Endothelial cell of umbilical vein (primary cell): ENCODE measurements at regions not wholly inside any gene's neighbourhood (a gene's known extent, or its start where the extent isn't known, plus 50 kb on each side); places are given as distances from the start of the nearest gene placed in this dataset.

Experiments used
- BruUV-seq: library from RNA; stranded (reverse); fragments of 400-500 nt; replicated peaks from 2 replicates; lab custom pipeline; 2021; lab: Mats Ljungman, UMichigan
- CTCF ChIA-PET: fragments of 300-600, 350-600 bp; sonication (Branson Sonifier 250); formaldehyde crosslinking; loops from one replicate; lab custom pipeline; 2021; ENCODE audit warnings: antibody characterized with exemption, inconsistent platforms; lab: Charles Lee
- POLR2A ChIA-PET: fragments of 300-600, 350-600 bp; sonication (Branson Sonifier 250); formaldehyde crosslinking; loops from one replicate; lab custom pipeline; 2021; ENCODE audit warnings: antibody characterized with exemption, inconsistent platforms; lab: Charles Lee
- DNase-seq: peaks from one replicate; pipeline ENCODE4 v3.0.0-alpha.2; 2011; ENCODE audit warnings: low read depth, low spot score
- FAIRE-seq: peaks from 2 replicates; lab custom pipeline; 2011; peaks lifted over from hg19 to GRCh38; lab: Jason Lieb, UNC
- H2AFZ ChIP-seq: 2 replicates; pipeline ENCODE4 v1.6.0; 2012; ENCODE audit warnings: low read depth, low read length, control low read depth, inconsistent platforms
- H3K27ac ChIP-seq: 2 replicates; pipeline ENCODE4 v1.5.1; 2011; ENCODE audit warnings: low read depth, mild to moderate bottlenecking, control low read depth, low read length, moderate library complexity; ENCODE audit not compliant: insufficient read depth
- H3K27me3 ChIP-seq, 2 experiments: 2 replicates each; pipeline versions ENCODE4 v1.6.0 to v1.6.1; 2011; ENCODE audit warnings: low read length in 2 of 2, mixed read lengths in 1 of 2; ENCODE audit not compliant: control insufficient read depth in 2 of 2, insufficient read depth in 2 of 2
- H3K36me3 ChIP-seq, 2 experiments: 2 replicates in 1 of 2; 3 replicates in 1 of 2; pipeline ENCODE4 v1.5.1; 2011; ENCODE audit warnings: low read length in 2 of 2, mild to moderate bottlenecking in 1 of 2, moderate library complexity in 1 of 2; ENCODE audit not compliant: control insufficient read depth in 2 of 2, insufficient read depth in 2 of 2; ENCODE audit errors: extremely low read depth in 1 of 2
- H3K4me1 ChIP-seq: 3 replicates; pipeline ENCODE4 v1.5.1; 2011; ENCODE audit warnings: mild to moderate bottlenecking, low read length; ENCODE audit not compliant: control insufficient read depth, insufficient read depth; ENCODE audit errors: extremely low read depth
- H3K4me2 ChIP-seq: 2 replicates; pipeline ENCODE4 v1.6.1; 2011; ENCODE audit warnings: low read length, control low read depth, mixed read lengths; ENCODE audit not compliant: insufficient read depth
- H3K4me3 ChIP-seq, 3 experiments: fragments of 200-600 bp in 1 of 3; sonication (generic), shearing (Covaris generic) in 1 of 3; replicated peaks in 1 of 3; 2 replicates each; pipeline ENCODE4 v1.5.1; 2011 to 2016; ENCODE audit warnings: control low read depth in 3 of 3, low read length in 3 of 3, mild to moderate bottlenecking in 2 of 3, inconsistent platforms in 1 of 3, low read depth in 1 of 3, moderate library complexity in 1 of 3; ENCODE audit not compliant: insufficient read depth in 1 of 3
- H3K79me2 ChIP-seq: 2 replicates; pipeline ENCODE4 v1.6.0; 2012; ENCODE audit warnings: low read length, inconsistent platforms; ENCODE audit not compliant: control insufficient read depth, insufficient read depth
- H3K9ac ChIP-seq: replicated peaks from 2 replicates; pipeline ENCODE3; 2011; ENCODE audit warnings: low read length, control low read depth; ENCODE audit not compliant: insufficient read depth; ENCODE audit errors: extremely low read depth
- H3K9me1 ChIP-seq: replicated peaks from 3 replicates; pipeline ENCODE4 v1.6.0; 2011; ENCODE audit warnings: mild to moderate bottlenecking, low read length; ENCODE audit not compliant: control insufficient read depth, insufficient read depth; ENCODE audit errors: extremely low read depth
- H3K9me3 ChIP-seq: replicated peaks from 2 replicates; pipeline ENCODE4 v1.5.1; 2012; ENCODE audit warnings: low read length, inconsistent platforms; ENCODE audit not compliant: control insufficient read depth, insufficient read depth
- H4K20me1 ChIP-seq: replicated peaks from 2 replicates; pipeline ENCODE3; 2011; ENCODE audit warnings: mild to moderate bottlenecking, low read length; ENCODE audit not compliant: control insufficient read depth, insufficient read depth; ENCODE audit errors: extremely low read depth
- CTCF ChIP-seq, 2 donors: IDR thresholded peaks; 1 replicate in 1 of 2; 2 replicates in 1 of 2; pipeline ENCODE4 v1.5.1; 2011; ENCODE audit warnings: low read length in 2 of 2, mild to moderate bottlenecking in 2 of 2, moderate library complexity in 2 of 2, control low read depth in 1 of 2, inconsistent platforms in 1 of 2, low read depth in 1 of 2; ENCODE audit not compliant: insufficient read depth in 1 of 2; ENCODE audit errors: extremely low read depth in 1 of 2
- EZH2 ChIP-seq: IDR thresholded peaks from 2 replicates; pipeline ENCODE4 v1.6.1; 2012; ENCODE audit warnings: borderline replicate concordance, low read depth, mild to moderate bottlenecking, moderate library complexity, low read length, inconsistent platforms; ENCODE audit not compliant: severe bottlenecking
- FOS ChIP-seq: IDR thresholded peaks from 2 replicates; pipeline ENCODE4 v1.6.1; 2011; ENCODE audit warnings: mild to moderate bottlenecking, low read length, moderate library complexity, borderline replicate concordance; ENCODE audit not compliant: insufficient read depth
- GATA2 ChIP-seq: IDR thresholded peaks from 2 replicates; pipeline ENCODE4 v1.7.0; 2011; ENCODE audit warnings: low read depth, mild to moderate bottlenecking, moderate library complexity, mixed read lengths, low read length; ENCODE audit not compliant: insufficient read length, insufficient read depth
- JUN ChIP-seq: IDR thresholded peaks from 2 replicates; pipeline ENCODE4 v1.6.1; 2011; ENCODE audit warnings: borderline replicate concordance, low read depth; ENCODE audit not compliant: insufficient read length, insufficient read depth
- MYC ChIP-seq: IDR thresholded peaks from one replicate; pipeline ENCODE4 v1.6.1; 2011; ENCODE audit warnings: mild to moderate bottlenecking, low read depth, low read length
- POLR2A ChIP-seq: IDR thresholded peaks from 2 replicates; pipeline ENCODE4 v1.6.1; 2012; ENCODE audit warnings: low read depth, mild to moderate bottlenecking, control low read depth, low read length
- POLR2AphosphoS5 ChIP-seq: IDR thresholded peaks from 2 replicates; pipeline ENCODE4 v1.6.1; 2012; ENCODE audit warnings: low read depth, mild to moderate bottlenecking, control low read depth, low read length, moderate library complexity; ENCODE audit not compliant: insufficient read depth
- dilution Hi-C: fragments of 300-500 bp; cut with MboI; formaldehyde crosslinking; loops from one replicate; pipeline ENCODE4 v1.15.0; 2019; ENCODE audit warnings: low sequenced_read_pairs; ENCODE audit not compliant: extremely low pct_ligation_motif_present
- intact Hi-C: fragments of 100-400 bp; cut with micrococcal nuclease; formaldehyde crosslinking; loops from one replicate; pipeline ENCODE4 v1.10.0; 2022
- TF ChIP-seq, protein P1 (sequence below): IDR thresholded peaks from 2 replicates; pipeline ENCODE4 v1.6.1; 2011; ENCODE audit not compliant: insufficient read depth, insufficient read length

- dilution Hi-C loops (no loop called here), intact Hi-C loops (loop anchor here (5.0 kb wide), 1 partner anchor 533 kb away; no protein-coding TSS in a partner anchor)
- Histone ChIP-seq H3K27ac (no peak overlapping the region), H4K20me1 (no peaks in the 10 kb centered on the region), H3K9ac (no peak overlapping the region), H3K79me2 (no peaks in the 10 kb centered on the region), H2AFZ (no peak overlapping the region), H3K27me3 (peaks cover 2 to 4% of the 10 kb centered on the region in 2 experiments), H3K4me3 (no peak overlapping the region), H3K9me1 (no peaks in the 10 kb centered on the region), H3K4me2 (no peak overlapping the region), H3K4me1 (peaks cover 21% of the 10 kb centered on the region), H3K9me3 (no peaks in the 10 kb centered on the region), H3K36me3 (no peaks in the 10 kb centered on the region)
- no peak for FAIRE-seq
- CTCF ChIA-PET = interaction anchor here (1.1 to 2.4 kb wide), 2 partner anchors 445 to 618 kb away, joined by 3 to 5 read pairs; no protein-coding TSS in a partner anchor
- TF ChIP-seq POLR2A = no peak
- TF ChIP-seq, protein P1, sequence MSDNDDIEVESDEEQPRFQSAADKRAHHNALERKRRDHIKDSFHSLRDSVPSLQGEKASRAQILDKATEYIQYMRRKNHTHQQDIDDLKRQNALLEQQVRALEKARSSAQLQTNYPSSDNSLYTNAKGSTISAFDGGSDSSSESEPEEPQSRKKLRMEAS = no peak
- TF ChIP-seq EZH2 = no peak
- no peak for TF ChIP-seq POLR2AphosphoS5
- no peak for TF ChIP-seq CTCF (IDR thresholded peaks at IDR 0.05; ENCODE audit: extremely low read depth in 1 of 2, insufficient read depth in 1 of 2, low read depth in 1 of 2, low read length in 2 of 2)
- no peak for TF ChIP-seq JUN
- TF ChIP-seq FOS = no peak
- TF ChIP-seq GATA2 = no peak
- TF ChIP-seq MYC = no peak
- no peak for DNase-seq
- BruUV-seq = no TSS peak
- POLR2A ChIA-PET = no interaction called here
Observed at GRCh38 chr13:50615234-50615633, 228.3 kb downstream of the DLEU7 start.
